CD4-positive, alpha-beta memory T cell (primary cell): ENCODE measurements at regions not wholly inside any gene's neighbourhood (a gene's known extent, or its start where the extent isn't known, plus 50 kb on each side); places are given as distances from the start of the nearest gene placed in this dataset.

Experiments used
- CTCF ChIA-PET: fragments of 350-600 bp; sonication (Branson Sonifier 250); formaldehyde crosslinking; loops from one replicate; lab custom pipeline; 2021; ENCODE audit warnings: inconsistent platforms; ENCODE audit not compliant: partially characterized antibody; lab: Charles Lee
- POLR2A ChIA-PET: fragments of 350-600 bp; sonication (Branson Sonifier 250); formaldehyde crosslinking; loops from one replicate; lab custom pipeline; 2021; ENCODE audit not compliant: partially characterized antibody; lab: Charles Lee
- DNase-seq, 5 donors: peaks; one replicate each; pipeline versions ENCODE4 v3.0.0 to v3.0.0-alpha.2; 2020 to 2022; ENCODE audit warnings: mixed read lengths in 1 of 5
- H3K27ac ChIP-seq: one replicate; pipeline ENCODE4 v1.7.0; 2013; ENCODE audit warnings: low read depth, low read length
- H3K27me3 ChIP-seq: 2 replicates; pipeline ENCODE4 v1.7.0; 2013; ENCODE audit warnings: mild to moderate bottlenecking, low read length, moderate library complexity; ENCODE audit not compliant: insufficient read depth
- H3K36me3 ChIP-seq: 2 replicates; pipeline ENCODE4 v1.7.0; 2013; ENCODE audit warnings: mild to moderate bottlenecking, low read length, moderate library complexity; ENCODE audit not compliant: insufficient read depth
- H3K4me1 ChIP-seq: 2 replicates; pipeline ENCODE4 v1.7.0; 2013; ENCODE audit warnings: mild to moderate bottlenecking, low read length, moderate library complexity; ENCODE audit not compliant: insufficient read depth
- H3K4me3 ChIP-seq, 2 donors: one replicate each; pipeline ENCODE4 v1.7.0; 2013; ENCODE audit warnings: low read length in 2 of 2, mild to moderate bottlenecking in 1 of 2
- H3K9me3 ChIP-seq, 2 donors: one replicate each; pipeline ENCODE4 v1.7.0; 2013; ENCODE audit warnings: low read length in 2 of 2, control low read depth in 1 of 2; ENCODE audit not compliant: control insufficient read depth in 1 of 2
- H3K27ac Mint-ChIP-seq, 7 donors: one replicate each; pipeline ENCODE4 v1.8.0; 2020 to 2021; ENCODE audit warnings: mixed read lengths in 7 of 7, mild to moderate bottlenecking in 6 of 7, inconsistent platforms in 3 of 7, moderate library complexity in 3 of 7
- H3K27me3 Mint-ChIP-seq, 2 donors: one replicate each; pipeline ENCODE4 v1.8.0; 2020 to 2021; ENCODE audit warnings: mixed read lengths in 2 of 2
- H3K36me3 Mint-ChIP-seq, 2 donors: one replicate each; pipeline ENCODE4 v1.8.0; 2020 to 2021; ENCODE audit warnings: mixed read lengths in 2 of 2, inconsistent platforms in 1 of 2, mild to moderate bottlenecking in 1 of 2
- H3K4me1 Mint-ChIP-seq, 4 donors: one replicate each; pipeline ENCODE4 v1.8.0; 2020 to 2021; ENCODE audit warnings: mixed read lengths in 4 of 4, mild to moderate bottlenecking in 1 of 4
- H3K4me3 Mint-ChIP-seq, 8 donors: one replicate each; pipeline ENCODE4 v1.8.0; 2020 to 2021; ENCODE audit warnings: mixed read lengths in 8 of 8, mild to moderate bottlenecking in 7 of 8, moderate library complexity in 6 of 8, inconsistent platforms in 3 of 8
- H3K9me3 Mint-ChIP-seq, 8 donors: one replicate each; pipeline ENCODE4 v1.8.0; 2020 to 2021; ENCODE audit warnings: mixed read lengths in 8 of 8, mild to moderate bottlenecking in 5 of 8, inconsistent platforms in 3 of 8, moderate library complexity in 1 of 8
- intact Hi-C: fragments of 100-400 bp; cut with micrococcal nuclease; formaldehyde crosslinking; loops from one replicate; pipeline ENCODE4 v1.15.1; 2023

GRCh38 chrY:8553614-8554013 lies 783.6 kb upstream of the TSPY4 start:
- intact Hi-C loops: no loop called here
- H3K4me3 Mint-ChIP-seq: no peak overlapping the region
- H3K27me3 Mint-ChIP-seq: peaks cover 2% of the 10 kb centered on the region in 2 donors

GRCh38 chrY:8561385-8561784 lies 775.9 kb upstream of the TSPY4 start:
- no peak overlapping the region for H3K27ac ChIP-seq
- CTCF ChIA-PET: no interaction called here
- no peaks in the 10 kb centered on the region for H3K27me3 ChIP-seq
- Mint-ChIP-seq H3K4me3 (no peak overlapping the region), H3K27ac (no peak overlapping the region), H3K4me1 (no peaks in the 10 kb centered on the region), H3K27me3 (no peaks in the 10 kb centered on the region), H3K36me3 (no peaks in the 10 kb centered on the region), H3K9me3 (no peaks in the 10 kb centered on the region)
- H3K36me3 ChIP-seq: no peaks in the 10 kb centered on the region
- intact Hi-C loops: no loop called here
- H3K4me3 ChIP-seq: no peak overlapping the region
- DNase-seq: no peak
- no peaks in the 10 kb centered on the region for H3K9me3 ChIP-seq
- POLR2A ChIA-PET: no interaction called here
- H3K4me1 ChIP-seq: no peaks in the 10 kb centered on the region

More at GRCh38 chrY:8553614-8554013, 783.6 kb upstream of the TSPY4 start:
- no peaks in the 10 kb centered on the region for H3K4me1 ChIP-seq
- H3K9me3 ChIP-seq: no peaks in the 10 kb centered on the region
- H3K27ac ChIP-seq: no peak overlapping the region
- Mint-ChIP-seq H3K4me1 (no peaks in the 10 kb centered on the region), H3K27ac (no peak overlapping the region), H3K9me3 (no peaks in the 10 kb centered on the region), H3K36me3 (no peaks in the 10 kb centered on the region)
- no peak for DNase-seq
- ChIA-PET CTCF (no interaction called here), POLR2A (no interaction called here)
- no peaks in the 10 kb centered on the region for H3K36me3 ChIP-seq
- no peaks in the 10 kb centered on the region for H3K27me3 ChIP-seq
- no peak overlapping the region for H3K4me3 ChIP-seq

- ChIA-PET CTCF (no interaction called here), POLR2A (no interaction called here)
- H3K4me3 Mint-ChIP-seq: no peak overlapping the region
- no peaks in the 10 kb centered on the region for H3K27me3 Mint-ChIP-seq
- DNase-seq: no peak
- no peaks in the 10 kb centered on the region for H3K4me1 Mint-ChIP-seq
- Histone ChIP-seq H3K9me3 (no peaks in the 10 kb centered on the region), H3K27me3 (no peaks in the 10 kb centered on the region), H3K36me3 (no peaks in the 10 kb centered on the region), H3K27ac (no peak overlapping the region), H3K4me1 (no peaks in the 10 kb centered on the region), H3K4me3 (no peak overlapping the region)
- intact Hi-C loops: no loop called here
- H3K27ac Mint-ChIP-seq: no peak overlapping the region
- H3K36me3 Mint-ChIP-seq: no peaks in the 10 kb centered on the region
- no peaks in the 10 kb centered on the region for H3K9me3 Mint-ChIP-seq
Measured at GRCh38 chrY:8562456-8563090, 774.7 kb upstream of the TSPY4 start.

GRCh38 chrY:8564421-8564820 lies 772.8 kb upstream of the TSPY4 start:
- H3K36me3 Mint-ChIP-seq: no peaks in the 10 kb centered on the region
- no peak overlapping the region for H3K27ac ChIP-seq
- no peaks in the 10 kb centered on the region for H3K4me1 Mint-ChIP-seq
- DNase-seq: no peak
- H3K4me3 Mint-ChIP-seq: no peak overlapping the region
- intact Hi-C loops: no loop called here
- H3K27me3 Mint-ChIP-seq: no peaks in the 10 kb centered on the region
- no peaks in the 10 kb centered on the region for H3K9me3 Mint-ChIP-seq
- no peaks in the 10 kb centered on the region for H3K36me3 ChIP-seq
- H3K27me3 ChIP-seq: no peaks in the 10 kb centered on the region
- ChIA-PET POLR2A (no interaction called here), CTCF (no interaction called here)
- no peaks in the 10 kb centered on the region for H3K4me1 ChIP-seq
- no peak overlapping the region for H3K27ac Mint-ChIP-seq
- H3K4me3 ChIP-seq: no peak overlapping the region
- H3K9me3 ChIP-seq: no peaks in the 10 kb centered on the region

- Mint-ChIP-seq H3K27me3 (no peaks in the 10 kb centered on the region), H3K4me3 (no peak overlapping the region), H3K4me1 (no peaks in the 10 kb centered on the region), H3K27ac (no peak overlapping the region), H3K9me3 (no peaks in the 10 kb centered on the region), H3K36me3 (no peaks in the 10 kb centered on the region)
- Histone ChIP-seq H3K27me3 (no peaks in the 10 kb centered on the region), H3K4me1 (no peaks in the 10 kb centered on the region), H3K36me3 (no peaks in the 10 kb centered on the region), H3K9me3 (no peaks in the 10 kb centered on the region), H3K27ac (no peak overlapping the region), H3K4me3 (no peak overlapping the region)
- intact Hi-C loops: no loop called here
- ChIA-PET POLR2A (no interaction called here), CTCF (no interaction called here)
- no peak for DNase-seq
Measured at GRCh38 chrY:8566198-8566597, 771.1 kb upstream of the TSPY4 start.

- no peak overlapping the region for H3K27ac Mint-ChIP-seq
- Histone ChIP-seq H3K36me3 (no peaks in the 10 kb centered on the region), H3K27ac (no peak overlapping the region), H3K4me1 (no peaks in the 10 kb centered on the region), H3K4me3 (no peak overlapping the region), H3K9me3 (no peaks in the 10 kb centered on the region), H3K27me3 (no peaks in the 10 kb centered on the region)
- H3K36me3 Mint-ChIP-seq: no peaks in the 10 kb centered on the region
- POLR2A ChIA-PET: no interaction called here
- intact Hi-C loops: no loop called here
- no peak for DNase-seq
- H3K9me3 Mint-ChIP-seq: no peaks in the 10 kb centered on the region
- no peaks in the 10 kb centered on the region for H3K4me1 Mint-ChIP-seq
- H3K4me3 Mint-ChIP-seq: no peak overlapping the region
- CTCF ChIA-PET: no interaction called here
- H3K27me3 Mint-ChIP-seq: no peaks in the 10 kb centered on the region
Measured at GRCh38 chrY:8570384-8570783, 766.9 kb upstream of the TSPY4 start.

- DNase-seq: no peak
- Mint-ChIP-seq H3K27me3 (peaks cover 0 to 1% of the 10 kb centered on the region in 2 donors), H3K4me3 (no peak overlapping the region), H3K9me3 (no peaks in the 10 kb centered on the region), H3K4me1 (no peaks in the 10 kb centered on the region), H3K36me3 (no peaks in the 10 kb centered on the region), H3K27ac (no peak overlapping the region)
- Histone ChIP-seq H3K27ac (no peak overlapping the region), H3K4me1 (no peaks in the 10 kb centered on the region), H3K36me3 (no peaks in the 10 kb centered on the region), H3K4me3 (no peak overlapping the region), H3K9me3 (no peaks in the 10 kb centered on the region), H3K27me3 (no peaks in the 10 kb centered on the region)
- intact Hi-C loops: no loop called here
- CTCF ChIA-PET: no interaction called here
- POLR2A ChIA-PET: no interaction called here
Measured at GRCh38 chrY:8572916-8573315, 764.3 kb upstream of the TSPY4 start.
